Tibial artery (tissue), 4 donors: ENCODE measurements at regions not wholly inside any gene's neighbourhood (a gene's known extent, or its start where the extent isn't known, plus 50 kb on each side); places are given as distances from the start of the nearest gene placed in this dataset.

Source experiments
- DNase-seq, 2 donors: peaks; one replicate each; pipeline ENCODE4 v3.0.0-alpha.2; 2019
- H3K27ac ChIP-seq, 2 donors: fragments of 200-600 bp; sonication (generic) in 1 of 2; 1 replicate in 1 of 2; 2 replicates in 1 of 2; pipeline ENCODE4 v1.5.1; 2018 to 2019; ENCODE audit warnings: mild to moderate bottlenecking in 1 of 2
- H3K27me3 ChIP-seq, 2 donors: fragments of 200-600 bp; sonication (generic) in 1 of 2; one replicate each; pipeline versions ENCODE4 v1.5.1 to v1.6.0; 2016 to 2019
- H3K36me3 ChIP-seq, 3 donors: fragments of 200-600 bp; sonication (generic) in 2 of 3; one replicate each; pipeline ENCODE4 v1.5.1; 2016 to 2019; ENCODE audit warnings: mild to moderate bottlenecking in 2 of 3
- H3K4me1 ChIP-seq, 4 donors: fragments of 200-600 bp; sonication (generic) in 2 of 4; 1 replicate in 3 of 4; 2 replicates in 1 of 4; pipeline ENCODE4 v1.5.1; 2016 to 2019
- H3K4me3 ChIP-seq, 2 donors: fragments of 200-600 bp; sonication (generic) in 1 of 2; 1 replicate in 1 of 2; 2 replicates in 1 of 2; pipeline ENCODE4 v1.5.1; 2018 to 2019; ENCODE audit warnings: mild to moderate bottlenecking in 2 of 2
- H3K9me3 ChIP-seq, 3 donors: fragments of 200-600 bp; sonication (generic) in 1 of 3; one replicate each; pipeline ENCODE4 v1.5.1; 2016 to 2019
- intact Hi-C: fragments of 100-400 bp; cut with DNase I; formaldehyde crosslinking; loops from one replicate; pipeline ENCODE4 v1.15.0; 2023; ENCODE audit warnings: low total_unique reads
- TF ChIP-seq, protein P1 (sequence below), 2 experiments: fragments of 200-600 bp in 1 of 2; fragments of 450-650 bp in 1 of 2; IDR thresholded peaks; one replicate each; pipeline ENCODE4 v1.5.1; 2017 to 2019; ENCODE audit warnings: antibody characterized with exemption in 2 of 2, mild to moderate bottlenecking in 1 of 2, moderate library complexity in 1 of 2

DNA sequence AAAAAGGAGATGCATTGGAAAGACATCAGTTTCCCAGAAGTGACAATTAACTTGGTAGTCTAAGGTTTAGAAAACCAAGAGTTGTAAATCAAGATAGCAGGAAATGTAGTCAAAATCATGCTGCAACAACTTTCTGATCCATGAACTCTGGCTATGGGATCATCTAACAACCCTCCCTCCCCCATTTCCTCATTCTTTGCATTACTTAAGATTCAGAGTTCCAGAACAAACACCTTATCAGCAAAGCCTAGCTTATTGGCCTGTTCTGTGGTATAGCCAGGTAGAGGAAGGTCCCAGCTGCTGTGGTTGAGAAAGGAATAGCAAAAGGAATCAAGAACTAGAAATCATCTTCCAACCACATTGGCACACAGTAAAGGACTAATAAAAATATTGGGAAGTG is 651.1 kb downstream of the METTL15 start:
- intact Hi-C loops: no loop called here
- Histone ChIP-seq H3K9me3 (no peaks in the 10 kb centered on the region), H3K27ac (no peak overlapping the region), H3K36me3 (no peaks in the 10 kb centered on the region), H3K27me3 (no peaks in the 10 kb centered on the region), H3K4me3 (no peak overlapping the region), H3K4me1 (peaks cover 0 to 45% (median 9%) of the 10 kb centered on the region in 4 donors)
- no peak for DNase-seq
- TF ChIP-seq, protein P1, sequence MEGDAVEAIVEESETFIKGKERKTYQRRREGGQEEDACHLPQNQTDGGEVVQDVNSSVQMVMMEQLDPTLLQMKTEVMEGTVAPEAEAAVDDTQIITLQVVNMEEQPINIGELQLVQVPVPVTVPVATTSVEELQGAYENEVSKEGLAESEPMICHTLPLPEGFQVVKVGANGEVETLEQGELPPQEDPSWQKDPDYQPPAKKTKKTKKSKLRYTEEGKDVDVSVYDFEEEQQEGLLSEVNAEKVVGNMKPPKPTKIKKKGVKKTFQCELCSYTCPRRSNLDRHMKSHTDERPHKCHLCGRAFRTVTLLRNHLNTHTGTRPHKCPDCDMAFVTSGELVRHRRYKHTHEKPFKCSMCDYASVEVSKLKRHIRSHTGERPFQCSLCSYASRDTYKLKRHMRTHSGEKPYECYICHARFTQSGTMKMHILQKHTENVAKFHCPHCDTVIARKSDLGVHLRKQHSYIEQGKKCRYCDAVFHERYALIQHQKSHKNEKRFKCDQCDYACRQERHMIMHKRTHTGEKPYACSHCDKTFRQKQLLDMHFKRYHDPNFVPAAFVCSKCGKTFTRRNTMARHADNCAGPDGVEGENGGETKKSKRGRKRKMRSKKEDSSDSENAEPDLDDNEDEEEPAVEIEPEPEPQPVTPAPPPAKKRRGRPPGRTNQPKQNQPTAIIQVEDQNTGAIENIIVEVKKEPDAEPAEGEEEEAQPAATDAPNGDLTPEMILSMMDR (IDR thresholded peaks at IDR 0.05): no peak

DNA sequence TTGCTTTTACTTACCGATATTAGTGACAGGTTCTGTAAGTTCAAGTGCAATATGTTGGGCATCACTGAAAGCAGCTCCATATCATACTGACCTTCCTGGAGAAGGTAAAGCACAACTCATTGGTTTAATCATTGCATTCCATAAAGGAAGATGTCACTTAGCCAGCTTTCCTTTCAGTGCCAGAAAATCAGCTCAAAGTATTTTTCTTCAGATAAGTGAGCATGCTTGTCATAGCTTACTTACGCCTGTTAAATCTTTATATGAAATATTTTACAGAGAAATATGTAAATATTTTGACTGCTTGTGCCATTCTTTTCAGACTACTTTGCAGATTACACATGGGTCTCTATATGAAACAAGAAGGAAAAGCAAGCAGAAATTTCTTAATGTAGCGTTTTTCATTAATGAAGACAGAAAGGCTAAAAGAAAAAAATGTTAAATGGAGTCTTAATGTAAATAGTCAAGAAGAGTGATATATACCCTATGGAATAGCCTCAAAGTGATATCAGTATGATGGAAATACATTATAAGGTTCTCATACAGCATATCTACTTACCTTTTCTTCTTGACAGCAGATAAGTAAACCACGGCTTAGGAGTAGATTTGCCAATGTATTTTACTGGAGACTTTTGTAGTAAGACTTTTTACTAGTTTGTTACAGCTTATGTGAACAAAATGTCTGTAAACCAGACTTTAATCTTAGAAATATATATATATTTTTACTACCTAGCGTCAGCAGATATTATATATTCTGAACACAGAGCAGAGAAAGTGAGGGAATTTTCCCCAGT is 649.7 kb downstream of the METTL15 start:
- Histone ChIP-seq H3K27me3 (no peaks in the 10 kb centered on the region), H3K4me3 (no peak overlapping the region), H3K4me1 (peaks cover 0 to 45% (median 9%) of the 10 kb centered on the region in 4 donors), H3K27ac (no peak overlapping the region), H3K9me3 (no peaks in the 10 kb centered on the region), H3K36me3 (no peaks in the 10 kb centered on the region)
- DNase-seq: no peak
- TF ChIP-seq, protein P1 (IDR thresholded peaks at IDR 0.05): no peak
- intact Hi-C loops: no loop called here

DNA sequence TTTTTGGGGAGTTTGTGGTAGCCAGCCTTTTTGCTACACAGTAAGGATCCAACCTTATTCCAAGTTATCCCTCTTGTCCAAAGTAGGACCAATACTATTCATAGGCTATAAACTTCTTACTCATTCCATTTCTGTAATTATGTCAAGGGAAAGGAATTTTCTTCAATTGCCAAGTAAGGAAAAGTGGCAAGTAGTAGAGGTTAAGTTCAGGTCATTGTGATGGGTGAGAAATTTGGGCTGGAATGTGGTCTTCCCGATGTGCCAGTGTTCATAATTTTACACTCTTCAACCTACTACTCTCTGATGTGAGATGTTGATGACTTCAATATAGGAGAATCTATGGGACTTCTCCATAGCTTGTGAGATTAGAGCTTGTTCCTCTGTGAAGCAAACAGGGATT is 648.8 kb downstream of the METTL15 start:
- Histone ChIP-seq H3K4me1 (peaks cover 0 to 45% (median 9%) of the 10 kb centered on the region in 4 donors), H3K4me3 (no peak overlapping the region), H3K27ac (no peak overlapping the region), H3K9me3 (no peaks in the 10 kb centered on the region), H3K36me3 (no peaks in the 10 kb centered on the region), H3K27me3 (no peaks in the 10 kb centered on the region)
- intact Hi-C loops: no loop called here
- no peak for DNase-seq
- TF ChIP-seq, protein P1 (IDR thresholded peaks at IDR 0.05): no peak

DNA sequence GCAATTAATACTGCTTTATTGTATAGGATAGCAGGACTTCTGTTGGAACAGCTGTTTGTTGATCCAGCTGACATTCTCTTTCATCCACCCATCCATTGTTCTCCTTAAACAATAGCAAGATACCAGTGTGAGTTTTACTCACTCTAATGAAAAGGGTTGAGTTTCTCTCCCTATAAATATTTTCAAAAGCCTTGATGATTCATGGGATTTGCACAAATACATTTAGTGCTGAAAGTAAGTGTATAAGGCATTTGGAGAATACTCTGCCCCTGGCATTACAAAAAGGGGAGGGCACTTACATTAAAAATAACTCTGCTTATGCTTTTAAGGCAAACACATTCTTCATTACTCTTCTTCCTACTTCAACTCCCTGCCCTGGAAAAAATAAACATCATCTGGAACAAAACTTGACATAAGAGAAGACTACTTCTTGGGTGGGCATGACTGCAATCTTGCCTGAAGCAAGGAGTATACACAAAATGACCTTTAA is 634.9 kb downstream of the METTL15 start:
- intact Hi-C loops: no loop called here
- Histone ChIP-seq H3K27me3 (no peaks in the 10 kb centered on the region), H3K27ac (no peak overlapping the region), H3K4me3 (no peak overlapping the region), H3K36me3 (no peaks in the 10 kb centered on the region), H3K4me1 (no peaks in the 10 kb centered on the region), H3K9me3 (peaks cover 0 to 6% (median 0%) of the 10 kb centered on the region in 3 donors)
- DNase-seq: no peak
- TF ChIP-seq, protein P1 (IDR thresholded peaks at IDR 0.05): no peak

DNA sequence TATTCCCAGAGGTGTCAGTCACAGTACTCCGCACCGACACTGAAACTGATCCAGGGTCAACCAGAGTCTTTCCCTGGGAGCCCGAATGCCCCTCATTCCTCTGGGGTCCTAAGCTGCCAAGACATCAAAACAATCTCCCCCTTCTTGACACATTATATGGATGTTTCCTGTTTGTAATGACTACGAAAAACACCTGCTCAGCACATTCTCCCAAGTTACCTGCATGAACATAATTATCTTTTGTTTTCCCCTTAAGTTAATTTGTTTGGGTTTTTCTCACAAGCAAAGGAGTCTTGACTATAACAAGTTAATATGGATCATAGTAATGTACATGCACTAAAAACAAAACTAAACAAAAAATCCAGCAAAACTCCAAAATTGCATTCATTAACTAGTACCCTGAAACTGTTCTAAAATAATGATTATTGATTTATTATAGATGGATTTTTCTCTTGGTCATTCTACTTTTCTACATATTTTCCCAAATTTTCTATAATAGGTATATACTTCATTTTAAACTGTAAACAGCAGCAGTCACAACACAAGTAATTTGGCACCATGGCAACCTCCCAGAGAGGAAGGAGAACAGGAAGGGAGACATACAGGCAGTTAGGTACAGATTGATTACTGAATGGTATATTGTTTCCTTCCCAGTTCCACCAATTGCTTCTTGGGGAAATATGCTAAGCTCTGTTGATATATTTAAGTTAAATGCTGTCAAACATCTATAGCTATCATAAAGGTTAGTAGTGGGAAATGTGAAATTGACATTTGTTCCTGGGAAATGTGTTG is 631.5 kb downstream of the METTL15 start:
- H3K27me3 ChIP-seq: no peaks in the 10 kb centered on the region
- no peaks in the 10 kb centered on the region for H3K9me3 ChIP-seq
- TF ChIP-seq, protein P1 (IDR thresholded peaks at IDR 0.05): no peak
- no peak for DNase-seq
- H3K4me1 ChIP-seq: no peaks in the 10 kb centered on the region
- H3K36me3 ChIP-seq: no peaks in the 10 kb centered on the region
- no peak overlapping the region for H3K27ac ChIP-seq
- no peak overlapping the region for H3K4me3 ChIP-seq
- intact Hi-C loops: no loop called here
